T-cell (primary cell): ENCODE measurements at regions not wholly inside any gene's neighbourhood (a gene's known extent, or its start where the extent isn't known, plus 50 kb on each side); places are given as distances from the start of the nearest gene placed in this dataset.

Experiments used
- ATAC-seq, 4 experiments: fragments of 200-7000 bp in 3 of 4; fragments of 150-1000 bp in 1 of 4; cut with Tn5 transposase; replicated peaks in 1 of 4; 1 replicate in 3 of 4; 2 replicates in 1 of 4; pipeline ENCODE4 v1.10.0; 2021; ENCODE audit warnings: moderate library complexity in 3 of 4, mild to moderate bottlenecking in 2 of 4, moderate number of reproducible peaks in 1 of 4
- CTCF ChIA-PET, 2 donors: fragments of 300-600 bp; sonication (Branson Sonifier 250); formaldehyde crosslinking; loops; one replicate each; lab custom pipeline; 2022; ENCODE audit warnings: antibody characterized with exemption in 2 of 2; lab: Charles Lee
- POLR2A ChIA-PET, 2 donors: fragments of 300-600 bp; sonication (Branson Sonifier 250); formaldehyde crosslinking; loops; one replicate each; lab custom pipeline; 2022; ENCODE audit warnings: antibody characterized with exemption in 2 of 2; lab: Charles Lee
- DNase-seq, 35 experiments: peaks; one replicate each; pipeline versions ENCODE4 v3.0.0 to v3.0.0-alpha.2; 2013 to 2023
- H3K27ac ChIP-seq: one replicate; pipeline ENCODE4 v1.5.1; 2013; ENCODE audit warnings: low read length
- H3K27me3 ChIP-seq, 2 experiments: replicated peaks in 1 of 2; 1 replicate in 1 of 2; 2 replicates in 1 of 2; pipeline versions ENCODE4 v1.6.1 to v1.7.0; 2013; ENCODE audit warnings: low read length in 1 of 2, mixed read lengths in 1 of 2; ENCODE audit not compliant: control insufficient read depth in 2 of 2, insufficient read depth in 2 of 2; ENCODE audit errors: extremely low read depth in 1 of 2
- H3K36me3 ChIP-seq, 2 donors: 1 replicate in 1 of 2; 2 replicates in 1 of 2; pipeline versions ENCODE4 v1.6.1 to v1.7.0; 2013; ENCODE audit warnings: low read length in 1 of 2; ENCODE audit not compliant: control insufficient read depth in 2 of 2, insufficient read depth in 1 of 2; ENCODE audit errors: extremely low read depth in 1 of 2
- H3K4me1 ChIP-seq, 2 experiments: 1 replicate in 1 of 2; 2 replicates in 1 of 2; pipeline versions ENCODE4 v1.6.1 to v1.7.0; 2013; ENCODE audit warnings: low read length in 2 of 2, mixed read lengths in 1 of 2; ENCODE audit not compliant: insufficient read depth in 2 of 2, control insufficient read depth in 1 of 2; ENCODE audit errors: extremely low read depth in 1 of 2
- H3K4me3 ChIP-seq, 2 donors: 1 replicate in 1 of 2; 2 replicates in 1 of 2; pipeline versions ENCODE4 v1.5.1 to v1.7.0; 2013; ENCODE audit warnings: mild to moderate bottlenecking in 2 of 2, low read length in 1 of 2, moderate library complexity in 1 of 2; ENCODE audit not compliant: control insufficient read depth in 1 of 2; ENCODE audit errors: extremely low read depth in 1 of 2
- H3K9me3 ChIP-seq: 2 replicates; pipeline ENCODE4 v1.7.0; 2013
- H3K27ac Mint-ChIP-seq, 2 donors: one replicate each; pipeline ENCODE4 v1.8.0; 2020 to 2021; ENCODE audit warnings: mild to moderate bottlenecking in 2 of 2, mixed read lengths in 2 of 2
- H3K27me3 Mint-ChIP-seq, 2 donors: one replicate each; pipeline ENCODE4 v1.8.0; 2021 to 2022; ENCODE audit warnings: mixed read lengths in 2 of 2
- H3K36me3 Mint-ChIP-seq: one replicate; pipeline ENCODE4 v1.8.0; 2021; ENCODE audit warnings: mixed read lengths
- H3K4me1 Mint-ChIP-seq, 3 donors: one replicate each; pipeline ENCODE4 v1.8.0; 2020 to 2022; ENCODE audit warnings: mixed read lengths in 3 of 3, mild to moderate bottlenecking in 1 of 3
- H3K4me3 Mint-ChIP-seq, 3 donors: one replicate each; pipeline ENCODE4 v1.8.0; 2020 to 2022; ENCODE audit warnings: mild to moderate bottlenecking in 3 of 3, mixed read lengths in 3 of 3, moderate library complexity in 3 of 3
- H3K9me3 Mint-ChIP-seq, 3 donors: one replicate each; pipeline ENCODE4 v1.8.0; 2020 to 2022; ENCODE audit warnings: mixed read lengths in 3 of 3
- WGBS: methylation state at CpG from one replicate; pipeline ENCODE4 v1.1.5; 2013; ENCODE audit warnings: missing lambda C conversion rate; ENCODE audit not compliant: insufficient coverage; 5-methylcytosine and 5-hydroxymethylcytosine counted together

GRCh38 chr11:98453378-98453777, 567.4 kb upstream of the CNTN5 start:
- H3K27me3 ChIP-seq = no peaks in the 10 kb centered on the region
- no peaks in the 10 kb centered on the region for H3K9me3 ChIP-seq
- Mint-ChIP-seq H3K27me3 (no peaks in the 10 kb centered on the region), H3K36me3 (no peaks in the 10 kb centered on the region), H3K4me1 (no peaks in the 10 kb centered on the region), H3K27ac (no peak overlapping the region), H3K9me3 (peaks cover 5 to 21% (median 8%) of the 10 kb centered on the region in 3 donors), H3K4me3 (no peak overlapping the region)
- H3K4me1 ChIP-seq = no peaks in the 10 kb centered on the region
- no peaks in the 10 kb centered on the region for H3K36me3 ChIP-seq
- ATAC-seq = no peak
- no peak overlapping the region for H3K4me3 ChIP-seq
- DNase-seq = no peak
- H3K27ac ChIP-seq = no peak overlapping the region
- WGBS = over 99% methylated on average over 9 of the region's 11 CpGs
- POLR2A ChIA-PET = no interaction called here
- CTCF ChIA-PET = no interaction called here

- no peak overlapping the region for H3K27ac Mint-ChIP-seq
- WGBS = 79% methylated on average over 2 of the region's 14 CpGs
- no peaks in the 10 kb centered on the region for H3K27me3 Mint-ChIP-seq
Observed at GRCh38 chr11:98455500-98456307, 565.0 kb upstream of the CNTN5 start.

GRCh38 chr11:98456308-98456680, 564.5 kb upstream of the CNTN5 start:
- Histone ChIP-seq H3K27ac (no peak overlapping the region), H3K36me3 (no peaks in the 10 kb centered on the region), H3K4me3 (no peak overlapping the region), H3K27me3 (no peaks in the 10 kb centered on the region), H3K4me1 (no peaks in the 10 kb centered on the region), H3K9me3 (no peaks in the 10 kb centered on the region)
- Mint-ChIP-seq H3K4me3 (no peak overlapping the region), H3K36me3 (no peaks in the 10 kb centered on the region), H3K27ac (no peak overlapping the region), H3K27me3 (no peaks in the 10 kb centered on the region), H3K9me3 (peaks cover 11 to 25% (median 13%) of the 10 kb centered on the region in 3 donors), H3K4me1 (no peaks in the 10 kb centered on the region)
- DNase-seq (no peak), ATAC-seq (no peak)
- ChIA-PET CTCF (no interaction called here), POLR2A (no interaction called here)
- WGBS = 79% methylated on average over 3 of the region's 5 CpGs

More at GRCh38 chr11:98455500-98456307, 565.0 kb upstream of the CNTN5 start:
- no peaks in the 10 kb centered on the region for H3K27me3 ChIP-seq
- Mint-ChIP-seq H3K36me3 (no peaks in the 10 kb centered on the region), H3K9me3 (peaks cover 8 to 22% (median 10%) of the 10 kb centered on the region in 3 donors), H3K4me1 (no peaks in the 10 kb centered on the region), H3K4me3 (no peak overlapping the region)
- POLR2A ChIA-PET = no interaction called here
- no peaks in the 10 kb centered on the region for H3K4me1 ChIP-seq
- DNase-seq (no peak), ATAC-seq (no peak)
- CTCF ChIA-PET = no interaction called here
- H3K27ac ChIP-seq = no peak overlapping the region
- no peaks in the 10 kb centered on the region for H3K36me3 ChIP-seq
- H3K9me3 ChIP-seq = no peaks in the 10 kb centered on the region
- H3K4me3 ChIP-seq = no peak overlapping the region

GRCh38 chr11:98495016-98495415, 525.7 kb upstream of the CNTN5 start:
- POLR2A ChIA-PET = no interaction called here
- Mint-ChIP-seq H3K27me3 (no peaks in the 10 kb centered on the region), H3K4me3 (no peak overlapping the region), H3K4me1 (no peaks in the 10 kb centered on the region), H3K36me3 (no peaks in the 10 kb centered on the region), H3K27ac (no peak overlapping the region), H3K9me3 (peaks cover 10 to 14% (median 10%) of the 10 kb centered on the region in 3 donors)
- Histone ChIP-seq H3K27me3 (no peaks in the 10 kb centered on the region), H3K27ac (no peak overlapping the region), H3K4me3 (no peak overlapping the region), H3K4me1 (no peaks in the 10 kb centered on the region), H3K36me3 (no peaks in the 10 kb centered on the region), H3K9me3 (no peaks in the 10 kb centered on the region)
- DNase-seq (no peak), ATAC-seq (no peak)
- CTCF ChIA-PET = no interaction called here
- no CpG with 5 or more reads among the region's 2 CpGs for WGBS

- CTCF ChIA-PET = no interaction called here
- POLR2A ChIA-PET = no interaction called here
- ATAC-seq = no peak
- Histone ChIP-seq H3K4me3 (no peak overlapping the region), H3K27me3 (no peaks in the 10 kb centered on the region), H3K4me1 (no peaks in the 10 kb centered on the region), H3K36me3 (no peaks in the 10 kb centered on the region), H3K9me3 (no peaks in the 10 kb centered on the region), H3K27ac (no peak overlapping the region)
- DNase-seq = no peak
- peaks cover 14 to 16% (median 16%) of the 10 kb centered on the region in 3 donors for H3K9me3 Mint-ChIP-seq
- H3K4me3 Mint-ChIP-seq = no peak overlapping the region
- no peaks in the 10 kb centered on the region for H3K4me1 Mint-ChIP-seq
- no peaks in the 10 kb centered on the region for H3K36me3 Mint-ChIP-seq
- H3K27me3 Mint-ChIP-seq = no peaks in the 10 kb centered on the region
- WGBS = 75% methylated on average over 2 of the region's 5 CpGs
- H3K27ac Mint-ChIP-seq = no peak overlapping the region
Observed at GRCh38 chr11:98495601-98496000, 525.1 kb upstream of the CNTN5 start.

GRCh38 chr11:98507208-98507607, 513.5 kb upstream of the CNTN5 start:
- POLR2A ChIA-PET = no interaction called here
- ATAC-seq = no peak
- H3K36me3 ChIP-seq = no peaks in the 10 kb centered on the region
- no peaks in the 10 kb centered on the region for H3K27me3 Mint-ChIP-seq
- no peaks in the 10 kb centered on the region for H3K36me3 Mint-ChIP-seq
- DNase-seq = no peak
- H3K4me3 Mint-ChIP-seq = no peak overlapping the region
- no peaks in the 10 kb centered on the region for H3K4me1 ChIP-seq
- H3K27ac Mint-ChIP-seq = no peak overlapping the region
- H3K9me3 ChIP-seq = no peaks in the 10 kb centered on the region
- no peaks in the 10 kb centered on the region for H3K4me1 Mint-ChIP-seq
- no peaks in the 10 kb centered on the region for H3K27me3 ChIP-seq
- CTCF ChIA-PET = no interaction called here
- no peak overlapping the region for H3K4me3 ChIP-seq
- H3K9me3 Mint-ChIP-seq = peaks cover 12 to 47% (median 31%) of the 10 kb centered on the region in 3 donors
- no peak overlapping the region for H3K27ac ChIP-seq

GRCh38 chr11:98512938-98513337, 507.8 kb upstream of the CNTN5 start:
- H3K36me3 Mint-ChIP-seq = no peaks in the 10 kb centered on the region
- ATAC-seq (no peak), DNase-seq (no peak)
- Histone ChIP-seq H3K4me1 (no peaks in the 10 kb centered on the region), H3K36me3 (no peaks in the 10 kb centered on the region), H3K4me3 (no peak overlapping the region), H3K27me3 (no peaks in the 10 kb centered on the region), H3K9me3 (no peaks in the 10 kb centered on the region), H3K27ac (no peak overlapping the region)
- H3K9me3 Mint-ChIP-seq = peaks cover 5 to 38% (median 29%) of the 10 kb centered on the region in 3 donors
- no peak overlapping the region for H3K27ac Mint-ChIP-seq
- no peaks in the 10 kb centered on the region for H3K27me3 Mint-ChIP-seq
- no peaks in the 10 kb centered on the region for H3K4me1 Mint-ChIP-seq
- ChIA-PET POLR2A (no interaction called here), CTCF (no interaction called here)
- H3K4me3 Mint-ChIP-seq = no peak overlapping the region
